ENCODE measurements at regions not wholly inside any gene's neighbourhood (a gene's known extent, or its start where the extent isn't known, plus 50 kb on each side); places are given as distances from the start of the nearest gene placed in this dataset.
A peak's percentile ranks its signal among the peaks of the same experiment; 100 is the strongest.

- TF ChIP-seq FOXP2 (optimal IDR thresholded peaks at IDR 0.05; ENCODE audit: borderline replicate concordance, extremely low read depth, extremely low read length, insufficient read depth) (no peak), POLR2AphosphoS5 (IDR thresholded peaks at IDR 0.05; ENCODE audit: low read depth, low read length) (peak; percentile 27; the same call in 1 of the 2 replicates), TAF1 (IDR thresholded peaks at IDR 0.05; ENCODE audit: borderline replicate concordance, insufficient read depth, low read length) (0 out of 2 replicates have a peak, but pooled peaks have one; percentile 21)
Measured at GRCh38 chr1:82227306-82228095, 426.8 kb downstream of the ADGRL2 start.

- no peak for TF ChIP-seq SIN3A (IDR thresholded peaks at IDR 0.05; ENCODE audit: borderline replicate concordance, insufficient read depth, low read length)
Measured at GRCh38 chr1:82226186-82226505, 425.4 kb downstream of the ADGRL2 start.

GRCh38 chr1:82225421-82226185 lies 424.9 kb downstream of the ADGRL2 start:
- TF ChIP-seq TAF1 (IDR thresholded peaks at IDR 0.05; ENCODE audit: borderline replicate concordance, insufficient read depth, low read length): no peak
- TF ChIP-seq SIN3A (IDR thresholded peaks at IDR 0.05; ENCODE audit: borderline replicate concordance, insufficient read depth, low read length): no peak
- TF ChIP-seq FOXP2 (optimal IDR thresholded peaks at IDR 0.05; ENCODE audit: borderline replicate concordance, extremely low read depth, extremely low read length, insufficient read depth): no peak
- no peak for TF ChIP-seq REST (IDR thresholded peaks at IDR 0.05; ENCODE audit: insufficient read depth in 1 of 2, low read depth in 2 of 2, low read length in 2 of 2)
- TF ChIP-seq POLR2AphosphoS5 (IDR thresholded peaks at IDR 0.05; ENCODE audit: low read depth, low read length): no peak

GRCh38 chr1:82223091-82223490 lies 422.4 kb downstream of the ADGRL2 start:
- TF ChIP-seq REST (IDR thresholded peaks at IDR 0.05; ENCODE audit: insufficient read depth in 1 of 2, low read depth in 2 of 2, low read length in 2 of 2): no peak
- TF ChIP-seq POLR2AphosphoS5 (IDR thresholded peaks at IDR 0.05; ENCODE audit: low read depth, low read length): no peak
- TF ChIP-seq TAF1 (IDR thresholded peaks at IDR 0.05; ENCODE audit: borderline replicate concordance, insufficient read depth, low read length): no peak
- TF ChIP-seq SIN3A (IDR thresholded peaks at IDR 0.05; ENCODE audit: borderline replicate concordance, insufficient read depth, low read length): no peak
- no peak for TF ChIP-seq FOXP2 (optimal IDR thresholded peaks at IDR 0.05; ENCODE audit: borderline replicate concordance, extremely low read depth, extremely low read length, insufficient read depth)

- TF ChIP-seq SIN3A (IDR thresholded peaks at IDR 0.05; ENCODE audit: borderline replicate concordance, insufficient read depth, low read length): no peak
- no peak for TF ChIP-seq FOXP2 (optimal IDR thresholded peaks at IDR 0.05; ENCODE audit: borderline replicate concordance, extremely low read depth, extremely low read length, insufficient read depth)
- TF ChIP-seq REST (IDR thresholded peaks at IDR 0.05; ENCODE audit: insufficient read depth in 1 of 2, low read depth in 2 of 2, low read length in 2 of 2): no peak
- no peak for TF ChIP-seq POLR2AphosphoS5 (IDR thresholded peaks at IDR 0.05; ENCODE audit: low read depth, low read length)
- TF ChIP-seq TAF1 (IDR thresholded peaks at IDR 0.05; ENCODE audit: borderline replicate concordance, insufficient read depth, low read length): no peak
Measured at GRCh38 chr1:82221721-82222120, 421.0 kb downstream of the ADGRL2 start.

- TF ChIP-seq SIN3A (IDR thresholded peaks at IDR 0.05; ENCODE audit: borderline replicate concordance, insufficient read depth, low read length): no peak
- no peak for TF ChIP-seq POLR2AphosphoS5 (IDR thresholded peaks at IDR 0.05; ENCODE audit: low read depth, low read length)
- TF ChIP-seq FOXP2 (optimal IDR thresholded peaks at IDR 0.05; ENCODE audit: borderline replicate concordance, extremely low read depth, extremely low read length, insufficient read depth): no peak
- TF ChIP-seq REST (IDR thresholded peaks at IDR 0.05; ENCODE audit: insufficient read depth in 1 of 2, low read depth in 2 of 2, low read length in 2 of 2): no peak
Measured at GRCh38 chr1:82220754-82221153, 420.0 kb downstream of the ADGRL2 start.
